OCI-M1 (cell line): ENCODE measurements at regions not wholly inside any gene's neighbourhood (a gene's known extent, or its start where the extent isn't known, plus 50 kb on each side); places are given as distances from the start of the nearest gene placed in this dataset.
"Not testable (repeated sequence)": the region's sequence is repeated elsewhere in the genome, so short reads cannot be mapped to it uniquely, and the experiment has no call there.

Experiments
- DNase-seq: peaks from one replicate; lab custom pipeline; 2025; lab: John Stamatoyannopoulos, UW

GRCh38 chr14:49946320-49947141 is 53.6 kb downstream of the ARF6 start:
- DNase-seq: no peak

- no peak for DNase-seq
These were observed 54.6 kb downstream of the ARF6 start for GRCh38 chr14:49947506-49947905.

GRCh38 chr14:49950275-49951228 is 57.7 kb downstream of the ARF6 start:
- no peak for DNase-seq

- DNase-seq: no peak
These were observed 58.3 kb downstream of the ARF6 start for GRCh38 chr14:49951229-49951607.

GRCh38 chr14:49951691-49952345 is 58.9 kb downstream of the ARF6 start:
- no peak for DNase-seq

GRCh38 chr14:49953196-49953595 is 60.3 kb downstream of the ARF6 start:
- no peak for DNase-seq

GRCh38 chr14:49954171-49954631 is 61.3 kb downstream of the ARF6 start:
- no peak for DNase-seq

GRCh38 chr14:49955024-49955423 is 62.1 kb downstream of the ARF6 start:
- no peak for DNase-seq

GRCh38 chr14:49957089-49957852 is 64.4 kb downstream of the ARF6 start:
- DNase-seq: no peak

GRCh38 chr14:49959822-49960408 is 67.0 kb downstream of the ARF6 start:
- no peak for DNase-seq

- DNase-seq: no peak
These were observed 67.6 kb downstream of the ARF6 start for GRCh38 chr14:49960453-49960852.

GRCh38 chr14:49961270-49962222 is 68.7 kb downstream of the ARF6 start:
- no peak for DNase-seq

GRCh38 chr14:49962621-49963020 is 69.7 kb downstream of the ARF6 start:
- DNase-seq: no peak

- DNase-seq: not testable (repeated sequence)
These were observed 72.3 kb downstream of the ARF6 start for GRCh38 chr14:49965068-49965651.

GRCh38 chr14:49966304-49966809 is 73.5 kb downstream of the ARF6 start:
- DNase-seq: no peak

- DNase-seq: no peak
These were observed 74.2 kb downstream of the ARF6 start for GRCh38 chr14:49966971-49967630.

- no peak for DNase-seq
These were observed 77.1 kb downstream of the ARF6 start for GRCh38 chr14:49969961-49970360.

GRCh38 chr14:49970474-49971147 is 77.7 kb downstream of the ARF6 start:
- peak; percentile 95 for DNase-seq
